T47D (cell line): ENCODE measurements at regions not wholly inside any gene's neighbourhood (a gene's known extent, or its start where the extent isn't known, plus 50 kb on each side); places are given as distances from the start of the nearest gene placed in this dataset.

ENCODE experiments used
- DNase-seq, 2 experiments: peaks; one replicate each; pipeline versions ENCODE4 v3.0.0 to v3.0.0-alpha.2; 2011 to 2012; ENCODE audit warnings: low read depth in 1 of 2, low spot score in 1 of 2
- JUND ChIP-seq: IDR thresholded peaks from 2 replicates; pipeline ENCODE4 v1.6.1; 2012; ENCODE audit warnings: low read depth
- in situ Hi-C: cut with HindIII; loops from 2 replicates; pipeline ENCODE4 v1.10.0; 2016; ENCODE audit warnings: low sequenced_read_pairs, low pct_unique_long_range_greater_than_20kb

DNA sequence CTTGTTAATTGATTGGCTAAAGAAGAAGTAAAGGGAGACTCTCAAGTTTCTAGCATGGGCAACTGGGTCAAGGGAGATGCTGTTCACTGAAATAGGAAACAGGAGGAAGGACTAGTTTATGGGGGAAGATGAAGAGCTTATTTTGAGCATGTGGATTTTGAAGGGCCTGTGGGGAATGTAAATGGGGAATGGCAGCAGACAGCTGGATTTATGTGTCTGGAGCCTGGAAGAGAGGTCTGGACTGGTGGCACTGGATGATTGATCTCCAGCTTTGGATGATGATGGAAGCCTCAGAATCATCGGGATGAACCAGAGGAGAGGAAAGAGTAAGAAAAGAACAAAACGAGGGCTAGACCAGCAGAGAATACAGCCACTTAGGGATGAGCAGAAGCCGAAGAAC is 54.9 kb upstream of the ENAH start:
- in situ Hi-C loops: no loop called here
- DNase-seq: no peak
- TF ChIP-seq JUND: no peak

DNA sequence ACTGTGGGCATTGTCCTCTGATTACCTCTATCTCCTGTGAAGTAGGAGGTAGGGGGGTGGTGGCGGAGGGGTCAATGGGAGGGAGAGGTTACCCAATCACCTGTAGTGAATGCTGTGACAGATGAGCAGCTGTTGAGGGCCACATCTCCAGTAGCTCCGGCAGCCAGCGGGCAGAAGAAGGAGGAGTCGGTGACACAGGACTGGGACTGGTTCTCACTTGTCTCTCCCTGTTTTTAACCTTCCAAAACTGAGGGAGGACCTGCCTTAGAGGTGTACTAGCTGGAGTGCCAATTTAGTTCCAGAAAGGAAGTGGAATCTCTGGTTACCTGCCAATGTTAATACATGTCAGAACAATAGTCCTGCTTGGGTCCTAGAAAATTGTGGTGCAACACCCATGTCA is 56.2 kb upstream of the ENAH start:
- peak in 1 of 2 experiments; percentile 24 for DNase-seq
- TF ChIP-seq JUND: no peak
- in situ Hi-C loops: no loop called here

DNA sequence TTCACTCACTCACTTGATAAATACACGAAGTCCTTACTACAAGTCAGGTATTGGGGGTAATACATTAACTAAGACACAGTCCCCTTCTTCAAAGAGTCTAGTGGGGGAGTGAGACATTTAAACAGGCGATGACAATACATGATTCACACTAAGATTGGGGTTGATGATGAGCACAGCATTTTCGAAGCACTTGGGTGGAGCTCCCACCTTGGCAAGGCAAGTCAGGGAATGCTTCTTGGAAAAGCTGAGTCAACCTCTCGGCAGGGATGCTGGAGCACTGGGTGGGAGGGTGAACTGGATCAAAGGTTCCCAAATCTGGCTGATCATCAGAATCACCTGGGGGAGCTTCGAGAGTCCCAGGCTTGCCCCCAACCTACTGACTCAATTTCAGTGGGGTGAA is 57.9 kb upstream of the ENAH start:
- in situ Hi-C loops: no loop called here
- TF ChIP-seq JUND: no peak
- DNase-seq: no peak

DNA sequence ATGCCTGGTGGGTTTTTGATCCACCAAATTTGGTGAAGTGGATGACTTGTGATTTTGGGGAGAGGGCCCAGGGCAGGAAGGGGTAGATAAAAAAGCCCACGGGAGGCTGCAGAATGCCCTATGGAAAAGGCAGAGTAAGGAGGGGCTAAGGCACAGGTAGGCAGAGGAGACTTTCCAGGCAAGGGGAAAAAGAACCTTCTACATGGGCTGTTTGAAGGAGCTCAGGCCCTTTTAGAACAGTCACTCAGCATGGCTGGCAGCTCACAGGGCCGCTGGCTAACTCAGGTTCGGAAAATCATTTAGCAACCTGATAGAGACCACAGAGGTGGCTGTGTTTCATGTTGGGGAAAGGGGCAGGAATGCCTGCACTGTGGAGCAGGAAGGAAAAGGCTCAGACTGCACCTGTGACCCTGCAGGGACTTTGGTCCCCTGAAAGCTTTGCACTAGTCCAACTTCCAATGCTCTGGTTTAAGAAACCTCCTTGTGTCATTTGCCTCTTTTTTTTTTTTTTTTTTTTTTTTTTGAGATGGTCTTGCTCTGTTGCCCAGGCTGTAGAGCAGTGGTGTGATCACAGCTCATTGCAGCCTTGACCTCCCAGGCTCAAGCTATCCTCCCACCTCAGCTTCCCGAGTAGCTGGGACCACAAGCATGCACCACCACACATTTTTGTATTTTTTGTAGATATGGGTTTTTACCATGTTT is 58.5 kb upstream of the ENAH start:
- TF ChIP-seq JUND: no peak
- no peak for DNase-seq
- in situ Hi-C loops: no loop called here

DNA sequence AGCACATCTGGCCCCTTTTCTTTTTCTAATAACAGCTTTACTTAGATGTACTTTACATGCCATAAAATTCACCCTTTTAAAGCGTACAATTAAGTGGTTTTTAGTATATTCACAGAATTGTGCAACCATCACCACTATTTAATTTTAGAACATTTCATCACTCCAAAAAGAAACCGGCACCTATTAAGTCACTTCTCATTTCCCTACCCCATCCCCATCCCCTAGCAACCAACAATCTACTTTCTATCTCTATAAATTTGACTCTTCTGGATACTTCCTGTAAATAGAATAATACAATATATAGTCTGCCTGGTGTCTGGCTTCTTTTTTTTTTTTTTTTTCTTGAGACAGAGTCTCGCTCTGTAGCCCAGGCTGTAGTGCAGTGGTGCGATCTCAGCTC is 59.5 kb upstream of the ENAH start:
- no peak for TF ChIP-seq JUND
- in situ Hi-C loops: no loop called here
- DNase-seq: no peak

DNA sequence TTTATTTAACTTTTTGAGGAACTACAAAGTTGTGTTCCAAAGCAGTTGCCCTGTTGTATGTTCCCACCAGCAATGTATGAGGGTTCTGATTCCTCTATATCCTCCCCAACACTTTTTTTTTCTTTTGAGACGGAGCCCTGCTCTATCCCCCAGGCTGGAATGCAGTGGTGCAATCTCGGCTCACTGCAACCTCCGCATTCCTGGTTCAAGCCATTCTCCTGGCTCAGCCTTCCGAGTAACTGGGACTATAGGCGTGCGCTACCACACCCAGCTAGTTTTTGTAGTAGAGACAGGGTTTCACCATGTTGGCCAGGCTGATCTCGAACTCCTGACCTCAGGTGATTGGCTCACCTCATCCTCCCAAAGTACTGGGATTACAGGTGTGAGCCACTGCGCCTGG is 60.4 kb upstream of the ENAH start:
- no peak for DNase-seq
- no peak for TF ChIP-seq JUND
- in situ Hi-C loops: no loop called here

DNA sequence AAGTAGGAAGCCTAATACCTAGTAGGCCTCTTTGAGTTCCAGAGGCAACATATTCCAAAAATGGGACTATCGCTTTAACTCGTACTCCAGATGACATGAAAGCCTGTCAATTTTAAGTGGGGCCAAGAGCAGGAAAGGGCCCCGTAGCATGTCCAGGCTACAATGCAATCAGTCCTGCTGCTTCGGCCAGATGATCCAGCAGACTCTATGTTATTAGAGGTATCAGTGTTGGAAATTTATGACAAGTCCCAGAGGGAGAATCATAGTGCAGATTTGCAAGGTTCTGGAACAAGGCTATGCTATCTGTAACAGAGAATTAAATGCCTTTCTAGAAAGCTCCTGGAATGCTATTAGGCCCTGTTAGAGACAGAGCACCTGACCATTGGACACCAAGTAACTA is 56.7 kb upstream of the SRP9 start:
- no peak for DNase-seq
- no peak for TF ChIP-seq JUND
- in situ Hi-C loops: no loop called here

DNA sequence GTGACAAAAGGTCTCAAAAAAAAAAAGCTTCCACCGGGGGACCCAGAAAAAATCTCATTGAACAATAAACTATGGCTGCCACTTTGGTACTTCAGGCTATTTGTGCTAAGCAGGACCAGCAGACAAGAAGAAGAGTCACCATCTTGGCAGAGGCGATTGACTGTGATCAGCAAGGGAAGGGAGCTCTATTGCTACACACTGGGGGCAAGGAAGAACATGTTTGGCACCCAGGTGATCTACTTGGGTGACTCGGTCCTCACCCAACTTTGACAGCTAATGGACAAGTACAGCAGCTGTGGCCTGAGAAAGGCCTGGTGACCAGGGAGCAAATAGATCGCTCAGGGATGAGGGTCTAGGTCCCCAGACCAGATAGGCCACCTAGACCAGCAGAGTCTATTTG is 53.4 kb upstream of the SRP9 start:
- no peak for TF ChIP-seq JUND
- in situ Hi-C loops: no loop called here
- no peak for DNase-seq
